ENCODE measurements at regions not wholly inside any gene's neighbourhood (a gene's known extent, or its start where the extent isn't known, plus 50 kb on each side); places are given as distances from the start of the nearest gene placed in this dataset.

DNA sequence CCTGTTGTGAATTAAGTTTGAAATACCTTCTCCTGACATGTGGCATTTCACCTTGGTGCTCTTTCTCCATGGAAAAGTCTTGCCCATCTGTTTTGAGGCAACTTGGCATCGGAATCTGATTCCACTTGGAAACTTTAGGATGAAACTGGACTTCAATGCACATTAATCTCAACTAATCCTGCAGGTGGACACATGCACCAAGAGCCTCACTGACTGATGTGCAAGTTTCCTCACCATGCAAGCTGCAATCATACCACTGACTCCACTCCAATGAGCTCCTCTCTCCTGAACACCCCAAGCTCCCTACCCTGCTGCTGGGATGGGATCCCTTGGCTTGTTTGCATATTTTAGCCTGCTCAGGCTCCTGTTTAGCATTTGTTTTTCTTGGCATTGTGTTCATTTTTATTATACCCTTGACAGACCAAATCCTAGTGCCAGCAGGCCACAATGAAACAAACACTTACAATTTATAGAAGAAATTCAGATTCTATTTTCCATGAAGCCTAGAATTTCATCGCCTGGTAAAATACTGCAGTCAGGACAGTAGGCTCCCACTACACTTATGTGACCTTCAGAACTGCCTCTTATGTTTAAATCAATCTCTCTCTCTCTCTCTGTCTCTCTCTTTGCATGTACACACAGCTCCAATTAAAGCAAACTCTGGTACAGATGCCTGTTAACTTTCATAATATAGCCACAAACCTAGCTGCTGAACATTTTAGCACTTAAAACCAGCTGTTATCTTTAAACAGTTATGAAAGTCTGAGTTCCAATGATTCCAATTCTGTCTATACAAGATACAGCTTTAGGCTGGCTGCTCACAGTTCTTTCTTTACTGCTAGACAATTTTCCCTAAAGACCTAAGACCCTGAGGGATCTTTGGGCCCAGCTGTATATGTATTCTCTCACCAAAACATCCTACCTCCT lies 141.5 kb downstream of the OSR1 start:
- DNase-seq (ENCODE audit: low read depth, low spot score): no peak
- dilution Hi-C loops (cut with MboI; ENCODE audit: extremely low pct_ligation_motif_present, low sequenced_read_pairs): no loop called here
- H3K9me3 ChIP-seq (replicated peaks; ENCODE audit: control insufficient read depth, insufficient read depth, low read length): no peaks in the 10 kb centered on the region
- intact Hi-C loops (cut with micrococcal nuclease): no loop called here
- H3K79me2 ChIP-seq (ENCODE audit: control insufficient read depth, insufficient read depth, low read length): no peaks in the 10 kb centered on the region
- no peak overlapping the region for H3K4me2 ChIP-seq (ENCODE audit: insufficient read depth, low read length)
- TF ChIP-seq MYC (IDR thresholded peaks at IDR 0.05; ENCODE audit: low read depth, low read length) (no peak), MAX (IDR thresholded peaks at IDR 0.05; ENCODE audit: insufficient read depth, insufficient read length) (no peak), EZH2 (IDR thresholded peaks at IDR 0.05; ENCODE audit: borderline replicate concordance, low read depth, low read length, severe bottlenecking) (no peak), POLR2AphosphoS5 (IDR thresholded peaks at IDR 0.05; ENCODE audit: insufficient read depth, low read depth, low read length) (no peak), POLR2A (IDR thresholded peaks at IDR 0.05; ENCODE audit: low read depth, low read length) (no peak), FOS (IDR thresholded peaks at IDR 0.05; ENCODE audit: borderline replicate concordance, insufficient read depth, low read length) (no peak), GATA2 (IDR thresholded peaks at IDR 0.05; ENCODE audit: insufficient read depth, insufficient read length, low read depth, low read length) (no peak), JUN (IDR thresholded peaks at IDR 0.05; ENCODE audit: borderline replicate concordance, insufficient read depth, insufficient read length, low read depth) (no peak)
- TF ChIP-seq, protein P1, sequence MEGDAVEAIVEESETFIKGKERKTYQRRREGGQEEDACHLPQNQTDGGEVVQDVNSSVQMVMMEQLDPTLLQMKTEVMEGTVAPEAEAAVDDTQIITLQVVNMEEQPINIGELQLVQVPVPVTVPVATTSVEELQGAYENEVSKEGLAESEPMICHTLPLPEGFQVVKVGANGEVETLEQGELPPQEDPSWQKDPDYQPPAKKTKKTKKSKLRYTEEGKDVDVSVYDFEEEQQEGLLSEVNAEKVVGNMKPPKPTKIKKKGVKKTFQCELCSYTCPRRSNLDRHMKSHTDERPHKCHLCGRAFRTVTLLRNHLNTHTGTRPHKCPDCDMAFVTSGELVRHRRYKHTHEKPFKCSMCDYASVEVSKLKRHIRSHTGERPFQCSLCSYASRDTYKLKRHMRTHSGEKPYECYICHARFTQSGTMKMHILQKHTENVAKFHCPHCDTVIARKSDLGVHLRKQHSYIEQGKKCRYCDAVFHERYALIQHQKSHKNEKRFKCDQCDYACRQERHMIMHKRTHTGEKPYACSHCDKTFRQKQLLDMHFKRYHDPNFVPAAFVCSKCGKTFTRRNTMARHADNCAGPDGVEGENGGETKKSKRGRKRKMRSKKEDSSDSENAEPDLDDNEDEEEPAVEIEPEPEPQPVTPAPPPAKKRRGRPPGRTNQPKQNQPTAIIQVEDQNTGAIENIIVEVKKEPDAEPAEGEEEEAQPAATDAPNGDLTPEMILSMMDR (IDR thresholded peaks at IDR 0.05; ENCODE audit: extremely low read depth in 1 of 2, insufficient read depth in 1 of 2, low read depth in 1 of 2, low read length in 2 of 2): no peak
- no peaks in the 10 kb centered on the region for H3K4me1 ChIP-seq (ENCODE audit: control insufficient read depth, extremely low read depth, insufficient read depth, low read length)
- no peaks in the 10 kb centered on the region for H3K27me3 ChIP-seq (ENCODE audit: control insufficient read depth in 2 of 2, insufficient read depth in 2 of 2, low read length in 2 of 2)
- no peaks in the 10 kb centered on the region for H3K36me3 ChIP-seq (ENCODE audit: control insufficient read depth in 2 of 2, extremely low read depth in 1 of 2, insufficient read depth in 2 of 2, low read length in 2 of 2)
- ChIA-PET POLR2A (no interaction called here), CTCF (no interaction called here)
- H3K27ac ChIP-seq (ENCODE audit: insufficient read depth, low read depth, low read length): no peak overlapping the region
- H3K9ac ChIP-seq (replicated peaks; ENCODE audit: extremely low read depth, insufficient read depth, low read length): no peak overlapping the region
- H4K20me1 ChIP-seq (replicated peaks; ENCODE audit: control insufficient read depth, extremely low read depth, insufficient read depth, low read length): no peaks in the 10 kb centered on the region
- H3K4me3 ChIP-seq (replicated peaks in 1 of 3; ENCODE audit: insufficient read depth in 1 of 3, low read depth in 1 of 3, low read length in 3 of 3): no peak overlapping the region
- no peak for FAIRE-seq
- no peaks in the 10 kb centered on the region for H3K9me1 ChIP-seq (replicated peaks; ENCODE audit: control insufficient read depth, extremely low read depth, insufficient read depth, low read length)
- BruUV-seq (replicated peaks): no TSS peak
- H2AFZ ChIP-seq (ENCODE audit: low read depth, low read length): no peak overlapping the region

Data from endothelial cell of umbilical vein (primary cell).